Kidney (tissue), 13 donors: ENCODE measurements at regions not wholly inside any gene's neighbourhood (a gene's known extent, or its start where the extent isn't known, plus 50 kb on each side); places are given as distances from the start of the nearest gene placed in this dataset.

Experiments
- DNase-seq, 5 donors: peaks; one replicate each; pipeline ENCODE4 v3.0.0-alpha.2; 2013 to 2020
- FAIRE-seq: peaks from 2 replicates; lab custom pipeline; 2012; peaks lifted over from hg19 to GRCh38; lab: Jason Lieb, UNC
- H3K27ac ChIP-seq, 2 donors: one replicate each; pipeline ENCODE4 v1.7.0; 2013; ENCODE audit warnings: low read depth in 2 of 2, low read length in 2 of 2, inconsistent platforms in 1 of 2
- H3K27me3 ChIP-seq: one replicate; pipeline ENCODE4 v1.7.1; 2013; ENCODE audit warnings: low read length, inconsistent platforms; ENCODE audit not compliant: control insufficient read depth, insufficient read depth
- H3K36me3 ChIP-seq, 3 donors: one replicate each; pipeline versions ENCODE4 v1.7.0 to v1.7.1; 2013; ENCODE audit warnings: low read length in 3 of 3, control low read depth in 1 of 3, inconsistent platforms in 1 of 3; ENCODE audit not compliant: insufficient read depth in 3 of 3, control insufficient read depth in 2 of 3
- H3K4me1 ChIP-seq, 3 donors: one replicate each; pipeline versions ENCODE4 v1.7.0 to v1.7.1; 2013; ENCODE audit warnings: low read length in 3 of 3, inconsistent platforms in 1 of 3, low read depth in 1 of 3; ENCODE audit not compliant: control insufficient read depth in 2 of 3, insufficient read depth in 2 of 3
- H3K4me3 ChIP-seq, 3 donors: one replicate each; pipeline versions ENCODE4 v1.7.0 to v1.8.1; 2013; ENCODE audit warnings: low read length in 3 of 3, control low read depth in 1 of 3, inconsistent platforms in 1 of 3
- H3K9ac ChIP-seq, 3 donors: one replicate each; pipeline versions ENCODE4 v1.7.0 to v1.7.1; 2013; ENCODE audit warnings: low read length in 3 of 3, control low read depth in 1 of 3, inconsistent platforms in 1 of 3
- H3K9me3 ChIP-seq, 3 donors: one replicate each; pipeline versions ENCODE4 v1.7.0 to v1.7.1; 2013; ENCODE audit warnings: low read length in 3 of 3, control low read depth in 1 of 3, inconsistent platforms in 1 of 3; ENCODE audit not compliant: control insufficient read depth in 2 of 3, insufficient read depth in 1 of 3
- intact Hi-C: fragments of 100-400 bp; cut with DNase I; formaldehyde crosslinking; loops from one replicate; pipeline ENCODE4 v1.11.1; 2022
- TF ChIP-seq, protein P1 (sequence below): IDR thresholded peaks from 3 replicates; pipeline ENCODE4 v1.5.1; 2012; ENCODE audit warnings: mild to moderate bottlenecking, moderate library complexity, borderline replicate concordance; ENCODE audit not compliant: insufficient read depth; ENCODE audit errors: extremely low read depth
- donor health status: control.
- donor health status: control.
- donor health status: control.
- donor health status: control.
- donor health status: control.
- donor health status: DM: yes; HTN: yes; CAD: no.
- donor health status: Normal renal cell carcinoma (clear cell type).

DNA sequence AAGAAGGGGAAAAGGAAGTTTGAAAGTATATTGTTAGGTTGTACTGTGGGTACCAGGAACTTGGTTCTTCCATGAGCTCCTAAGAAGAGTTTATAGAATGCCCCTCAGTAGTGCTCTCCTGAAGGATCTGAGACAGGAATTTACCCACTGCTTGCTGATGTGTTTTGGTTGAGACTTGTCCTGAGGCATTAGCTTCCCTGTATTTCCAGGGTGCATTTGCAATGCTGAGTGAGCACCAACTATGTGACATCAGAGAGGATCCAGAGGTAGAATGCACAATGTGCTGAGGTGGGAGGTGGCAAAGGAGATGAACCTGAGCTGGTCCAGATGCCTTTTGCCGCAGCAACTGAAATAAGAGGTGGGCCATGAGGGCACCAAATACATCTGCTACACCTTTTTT, 64.3 kb upstream of the LRRC3B start:
- Histone ChIP-seq H3K4me1 (no peaks in the 10 kb centered on the region), H3K36me3 (no peaks in the 10 kb centered on the region), H3K27ac (no peak overlapping the region), H3K4me3 (no peak overlapping the region), H3K9ac (no peak overlapping the region), H3K9me3 (no peaks in the 10 kb centered on the region), H3K27me3 (no peaks in the 10 kb centered on the region)
- FAIRE-seq = no peak
- TF ChIP-seq, protein P1, sequence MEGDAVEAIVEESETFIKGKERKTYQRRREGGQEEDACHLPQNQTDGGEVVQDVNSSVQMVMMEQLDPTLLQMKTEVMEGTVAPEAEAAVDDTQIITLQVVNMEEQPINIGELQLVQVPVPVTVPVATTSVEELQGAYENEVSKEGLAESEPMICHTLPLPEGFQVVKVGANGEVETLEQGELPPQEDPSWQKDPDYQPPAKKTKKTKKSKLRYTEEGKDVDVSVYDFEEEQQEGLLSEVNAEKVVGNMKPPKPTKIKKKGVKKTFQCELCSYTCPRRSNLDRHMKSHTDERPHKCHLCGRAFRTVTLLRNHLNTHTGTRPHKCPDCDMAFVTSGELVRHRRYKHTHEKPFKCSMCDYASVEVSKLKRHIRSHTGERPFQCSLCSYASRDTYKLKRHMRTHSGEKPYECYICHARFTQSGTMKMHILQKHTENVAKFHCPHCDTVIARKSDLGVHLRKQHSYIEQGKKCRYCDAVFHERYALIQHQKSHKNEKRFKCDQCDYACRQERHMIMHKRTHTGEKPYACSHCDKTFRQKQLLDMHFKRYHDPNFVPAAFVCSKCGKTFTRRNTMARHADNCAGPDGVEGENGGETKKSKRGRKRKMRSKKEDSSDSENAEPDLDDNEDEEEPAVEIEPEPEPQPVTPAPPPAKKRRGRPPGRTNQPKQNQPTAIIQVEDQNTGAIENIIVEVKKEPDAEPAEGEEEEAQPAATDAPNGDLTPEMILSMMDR = no peak
- no peak for DNase-seq
- intact Hi-C loops = no loop called here

DNA sequence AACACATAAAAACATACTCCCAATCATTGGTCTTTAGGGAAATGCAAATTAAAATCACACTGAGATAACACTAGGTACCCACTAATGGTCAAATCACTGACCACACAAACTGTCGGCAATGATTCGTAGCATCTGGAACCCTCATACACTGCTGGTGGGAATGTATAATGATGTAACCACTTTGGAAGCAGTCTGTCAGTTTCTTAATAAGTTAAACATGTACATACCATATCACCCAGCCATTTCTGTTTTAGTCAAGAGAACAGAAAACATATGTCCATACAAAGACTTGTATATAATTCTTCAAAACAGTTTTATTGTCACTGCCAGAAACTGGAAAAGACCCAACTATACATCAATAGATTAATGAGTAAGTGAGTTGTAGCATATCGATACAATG, 63.3 kb upstream of the LRRC3B start:
- Histone ChIP-seq H3K4me3 (no peak overlapping the region), H3K4me1 (no peaks in the 10 kb centered on the region), H3K27ac (no peak overlapping the region), H3K36me3 (no peaks in the 10 kb centered on the region), H3K9me3 (no peaks in the 10 kb centered on the region), H3K9ac (no peak overlapping the region), H3K27me3 (no peaks in the 10 kb centered on the region)
- FAIRE-seq (no peak), DNase-seq (peak in 2 of 5 donors; percentile 35 to 75)
- intact Hi-C loops = no loop called here
- TF ChIP-seq, protein P1 = no peak

DNA sequence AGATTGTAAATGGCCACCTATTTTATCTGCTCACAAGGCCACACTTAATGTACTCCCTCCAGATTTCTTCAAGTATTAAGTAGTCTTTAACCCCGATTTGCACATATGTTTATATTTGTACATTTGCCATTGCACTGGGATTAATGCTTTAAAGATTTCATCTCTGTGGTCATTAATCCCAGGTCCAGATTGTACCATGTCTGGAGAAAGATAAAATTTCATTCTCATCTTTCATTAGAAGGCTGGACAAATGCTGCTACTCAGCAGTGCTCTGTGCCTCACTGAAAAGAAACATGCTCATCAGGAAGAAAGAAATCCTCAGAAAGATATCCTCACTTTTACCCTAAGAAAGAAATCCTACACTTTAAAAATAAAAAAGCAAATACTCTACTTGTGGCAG, 62.5 kb upstream of the LRRC3B start:
- Histone ChIP-seq H3K9me3 (no peaks in the 10 kb centered on the region), H3K27ac (no peak overlapping the region), H3K36me3 (no peaks in the 10 kb centered on the region), H3K27me3 (no peaks in the 10 kb centered on the region), H3K4me3 (no peak overlapping the region), H3K9ac (no peak overlapping the region), H3K4me1 (no peaks in the 10 kb centered on the region)
- FAIRE-seq (no peak), DNase-seq (no peak)
- intact Hi-C loops = no loop called here
- TF ChIP-seq, protein P1 = no peak
